OCI-LY7 (cell line): ENCODE measurements at regions not wholly inside any gene's neighbourhood (a gene's known extent, or its start where the extent isn't known, plus 50 kb on each side); places are given as distances from the start of the nearest gene placed in this dataset.

ENCODE experiments used
- EZH2phosphoT487 ChIP-seq: fragments of 200-600 bp; sonication (generic); IDR thresholded peaks from 2 replicates; pipeline ENCODE4 v1.6.1; 2018; ENCODE audit warnings: low read depth, borderline replicate concordance, mild to moderate bottlenecking, mixed run types, antibody characterized with exemption, low read length, moderate library complexity, mixed read lengths
- TF ChIP-seq, protein P1 (sequence below): fragments of 200-600 bp; sonication (generic); conservative IDR thresholded peaks from 2 replicates; pipeline ENCODE4 v1.5.1; 2014; ENCODE audit warnings: mild to moderate bottlenecking, antibody characterized with exemption, low read length, moderate library complexity, mixed read lengths

DNA sequence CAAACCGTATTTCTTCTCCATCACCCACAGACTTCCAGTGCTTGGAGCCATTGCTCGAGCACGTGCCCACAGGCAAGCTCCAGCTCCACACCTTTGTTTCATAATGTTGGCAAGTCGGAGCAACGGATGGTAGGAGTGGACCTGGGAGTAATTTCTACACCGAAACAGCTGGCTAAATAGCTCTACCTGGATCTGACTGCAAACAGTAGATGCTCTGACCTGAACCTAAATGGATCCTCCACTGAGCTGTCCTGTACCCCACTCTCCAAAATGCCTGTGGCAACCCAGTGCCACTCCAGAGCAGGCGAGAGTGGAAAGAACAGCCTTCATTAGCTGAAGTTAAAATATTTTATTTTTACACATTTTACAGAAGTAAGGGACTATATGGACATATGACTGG, 108.7 kb downstream of the BMP4 start:
- TF ChIP-seq, protein P1, sequence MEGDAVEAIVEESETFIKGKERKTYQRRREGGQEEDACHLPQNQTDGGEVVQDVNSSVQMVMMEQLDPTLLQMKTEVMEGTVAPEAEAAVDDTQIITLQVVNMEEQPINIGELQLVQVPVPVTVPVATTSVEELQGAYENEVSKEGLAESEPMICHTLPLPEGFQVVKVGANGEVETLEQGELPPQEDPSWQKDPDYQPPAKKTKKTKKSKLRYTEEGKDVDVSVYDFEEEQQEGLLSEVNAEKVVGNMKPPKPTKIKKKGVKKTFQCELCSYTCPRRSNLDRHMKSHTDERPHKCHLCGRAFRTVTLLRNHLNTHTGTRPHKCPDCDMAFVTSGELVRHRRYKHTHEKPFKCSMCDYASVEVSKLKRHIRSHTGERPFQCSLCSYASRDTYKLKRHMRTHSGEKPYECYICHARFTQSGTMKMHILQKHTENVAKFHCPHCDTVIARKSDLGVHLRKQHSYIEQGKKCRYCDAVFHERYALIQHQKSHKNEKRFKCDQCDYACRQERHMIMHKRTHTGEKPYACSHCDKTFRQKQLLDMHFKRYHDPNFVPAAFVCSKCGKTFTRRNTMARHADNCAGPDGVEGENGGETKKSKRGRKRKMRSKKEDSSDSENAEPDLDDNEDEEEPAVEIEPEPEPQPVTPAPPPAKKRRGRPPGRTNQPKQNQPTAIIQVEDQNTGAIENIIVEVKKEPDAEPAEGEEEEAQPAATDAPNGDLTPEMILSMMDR, result no peak
- TF ChIP-seq EZH2phosphoT487, result no peak
